ENCODE measurements at regions not wholly inside any gene's neighbourhood (a gene's known extent, or its start where the extent isn't known, plus 50 kb on each side); places are given as distances from the start of the nearest gene placed in this dataset.

- ChIA-PET CTCF (no interaction called here), POLR2A (no interaction called here)
- Histone ChIP-seq H3K4me3 (ENCODE audit: low read depth, low read length) (no peak overlapping the region), H3K27me3 (replicated peaks; ENCODE audit: control insufficient read depth, insufficient read depth, low read length) (peaks cover 1% of the 10 kb centered on the region; the same call in 1 of the 2 replicates), H3K4me1 (no peaks in the 10 kb centered on the region), H3K36me3 (ENCODE audit: control insufficient read depth, insufficient read depth, low read length) (no peaks in the 10 kb centered on the region), H3K9me3 (no peaks in the 10 kb centered on the region)
- BruUV-seq (replicated peaks), result no TSS peak
- H3K36me3 Mint-ChIP-seq (ENCODE audit: insufficient read depth, unreplicated experiment), result no peaks in the 10 kb centered on the region
- no peak for TF ChIP-seq CTCF (IDR thresholded peaks at IDR 0.05; ENCODE audit: insufficient read depth in 1 of 2, low read depth in 1 of 2, low read length in 1 of 2, severe bottlenecking in 1 of 2, unreplicated experiment in 1 of 2)
- no peak overlapping the region for H3K27ac Mint-ChIP-seq (ENCODE audit: unreplicated experiment)
- no peak overlapping the region for H3K4me3 Mint-ChIP-seq (ENCODE audit: unreplicated experiment)
- H3K4me1 Mint-ChIP-seq (ENCODE audit: low read depth, unreplicated experiment), result no peaks in the 10 kb centered on the region
- peaks cover 36% of the 10 kb centered on the region for H3K27me3 Mint-ChIP-seq (ENCODE audit: insufficient read depth, unreplicated experiment)
- intact Hi-C loops (cut with micrococcal nuclease; ENCODE audit: unreplicated experiment), result no loop called here
- H3K9me3 Mint-ChIP-seq (ENCODE audit: unreplicated experiment), result no peaks in the 10 kb centered on the region
- no peak for DNase-seq
Observed at GRCh38 chr19:30254789-30255188, 117.4 kb upstream of the ZNF536 start.

- no peaks in the 10 kb centered on the region for H3K36me3 ChIP-seq (ENCODE audit: control insufficient read depth, insufficient read depth, low read length)
- ChIA-PET POLR2A (no interaction called here), CTCF (no interaction called here)
- H3K27me3 ChIP-seq (replicated peaks; ENCODE audit: control insufficient read depth, insufficient read depth, low read length), result peaks cover 1% of the 10 kb centered on the region; the same call in 1 of the 2 replicates
- Mint-ChIP-seq H3K27me3 (ENCODE audit: insufficient read depth, unreplicated experiment) (peaks cover 33% of the 10 kb centered on the region), H3K36me3 (ENCODE audit: insufficient read depth, unreplicated experiment) (no peaks in the 10 kb centered on the region), H3K4me1 (ENCODE audit: low read depth, unreplicated experiment) (no peaks in the 10 kb centered on the region), H3K27ac (ENCODE audit: unreplicated experiment) (no peak overlapping the region), H3K4me3 (ENCODE audit: unreplicated experiment) (no peak overlapping the region), H3K9me3 (ENCODE audit: unreplicated experiment) (no peaks in the 10 kb centered on the region)
- intact Hi-C loops (cut with micrococcal nuclease; ENCODE audit: unreplicated experiment), result no loop called here
- no peaks in the 10 kb centered on the region for H3K4me1 ChIP-seq
- peaks cover 3% of the 10 kb centered on the region; the same call in 1 of the 2 replicates for H3K9me3 ChIP-seq
- no TSS peak for BruUV-seq (replicated peaks)
- no peak for TF ChIP-seq CTCF (IDR thresholded peaks at IDR 0.05; ENCODE audit: insufficient read depth in 1 of 2, low read depth in 1 of 2, low read length in 1 of 2, severe bottlenecking in 1 of 2, unreplicated experiment in 1 of 2)
- H3K4me3 ChIP-seq (ENCODE audit: low read depth, low read length), result no peak overlapping the region
- DNase-seq, result no peak
Observed at GRCh38 chr19:30255791-30256495, 116.2 kb upstream of the ZNF536 start.

- intact Hi-C loops (cut with micrococcal nuclease; ENCODE audit: unreplicated experiment), result no loop called here
- Mint-ChIP-seq H3K4me3 (ENCODE audit: unreplicated experiment) (no peak overlapping the region), H3K36me3 (ENCODE audit: insufficient read depth, unreplicated experiment) (no peaks in the 10 kb centered on the region), H3K4me1 (ENCODE audit: low read depth, unreplicated experiment) (no peaks in the 10 kb centered on the region), H3K9me3 (ENCODE audit: unreplicated experiment) (no peaks in the 10 kb centered on the region), H3K27ac (ENCODE audit: unreplicated experiment) (no peak overlapping the region), H3K27me3 (ENCODE audit: insufficient read depth, unreplicated experiment) (peaks cover 34% of the 10 kb centered on the region)
- BruUV-seq (replicated peaks), result no TSS peak
- CTCF ChIA-PET, result no interaction called here
- no peak overlapping the region for H3K4me3 ChIP-seq (ENCODE audit: low read depth, low read length)
- no peak for TF ChIP-seq CTCF (IDR thresholded peaks at IDR 0.05; ENCODE audit: insufficient read depth in 1 of 2, low read depth in 1 of 2, low read length in 1 of 2, severe bottlenecking in 1 of 2, unreplicated experiment in 1 of 2)
- peaks cover 1% of the 10 kb centered on the region; the same call in 1 of the 2 replicates for H3K27me3 ChIP-seq (replicated peaks; ENCODE audit: control insufficient read depth, insufficient read depth, low read length)
- no peak for DNase-seq
- H3K36me3 ChIP-seq (ENCODE audit: control insufficient read depth, insufficient read depth, low read length), result no peaks in the 10 kb centered on the region
- H3K9me3 ChIP-seq, result peaks cover 3% of the 10 kb centered on the region; the same call in 1 of the 2 replicates
- POLR2A ChIA-PET, result no interaction called here
- H3K4me1 ChIP-seq, result no peaks in the 10 kb centered on the region
Observed at GRCh38 chr19:30256496-30256850, 115.7 kb upstream of the ZNF536 start.
